IPS DF 6.9 (cell line): ENCODE measurements at regions not wholly inside any gene's neighbourhood (a gene's known extent, or its start where the extent isn't known, plus 50 kb on each side); places are given as distances from the start of the nearest gene placed in this dataset.
"Not testable (repeated sequence)": the region's sequence is repeated elsewhere in the genome, so short reads cannot be mapped to it uniquely, and the experiment has no call there.

Experiments used
- DNase-seq: peaks from one replicate; pipeline ENCODE4 v3.0.0-alpha.2; 2013; ENCODE audit warnings: low read depth, low spot score
- H3K27ac ChIP-seq: one replicate; pipeline ENCODE4 v1.5.1; 2013; ENCODE audit warnings: low read length, control low read depth
- H3K27me3 ChIP-seq: 2 replicates; pipeline ENCODE4 v1.6.1; 2013; ENCODE audit warnings: mild to moderate bottlenecking, low read length; ENCODE audit not compliant: control insufficient read depth, insufficient read depth
- H3K36me3 ChIP-seq: 2 replicates; pipeline ENCODE4 v1.6.1; 2013; ENCODE audit warnings: low read length; ENCODE audit not compliant: control insufficient read depth, insufficient read depth
- H3K4me1 ChIP-seq: 2 replicates; pipeline ENCODE4 v1.6.1; 2013; ENCODE audit warnings: low read length; ENCODE audit not compliant: control insufficient read depth, insufficient read depth
- H3K4me3 ChIP-seq: 2 replicates; pipeline ENCODE4 v1.5.1; 2013; ENCODE audit warnings: mild to moderate bottlenecking, low read length
- H3K9me3 ChIP-seq: 2 replicates; pipeline ENCODE4 v1.6.1; 2013; ENCODE audit warnings: low read length, inconsistent platforms; ENCODE audit not compliant: control insufficient read depth, insufficient read depth
- WGBS: extraction: QIAGEN DNeasy Blood & Tissue Kit; methylation state at CpG from one replicate; pipeline ENCODE4 v1.1.7; 2013; ENCODE audit warnings: mixed read lengths, missing lambda C conversion rate; ENCODE audit not compliant: insufficient read length, insufficient coverage; 5-methylcytosine and 5-hydroxymethylcytosine counted together

DNA sequence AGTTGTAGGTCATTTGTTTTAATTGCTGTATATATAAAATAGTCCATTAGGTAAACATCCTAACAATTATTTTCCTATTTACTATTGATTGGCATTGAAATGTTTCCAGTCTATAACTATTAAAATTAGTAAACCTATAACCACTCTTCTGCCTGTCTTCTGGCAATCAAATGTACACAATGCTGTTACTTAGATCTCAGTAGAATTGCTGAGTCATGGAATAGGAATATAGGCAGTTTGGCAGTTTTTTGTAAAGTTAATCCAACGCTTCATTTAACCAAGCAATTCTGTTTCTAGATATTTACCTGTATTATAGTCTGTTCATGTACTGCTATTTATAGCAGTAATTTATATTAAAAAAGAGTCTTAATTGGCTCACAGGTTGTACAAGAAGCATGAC lies 518.1 kb downstream of the DCDC2C start:
- WGBS: no CpG with 5 or more reads among the region's 1 CpG
- DNase-seq: no peak
- H3K4me3 ChIP-seq: no peak overlapping the region

DNA sequence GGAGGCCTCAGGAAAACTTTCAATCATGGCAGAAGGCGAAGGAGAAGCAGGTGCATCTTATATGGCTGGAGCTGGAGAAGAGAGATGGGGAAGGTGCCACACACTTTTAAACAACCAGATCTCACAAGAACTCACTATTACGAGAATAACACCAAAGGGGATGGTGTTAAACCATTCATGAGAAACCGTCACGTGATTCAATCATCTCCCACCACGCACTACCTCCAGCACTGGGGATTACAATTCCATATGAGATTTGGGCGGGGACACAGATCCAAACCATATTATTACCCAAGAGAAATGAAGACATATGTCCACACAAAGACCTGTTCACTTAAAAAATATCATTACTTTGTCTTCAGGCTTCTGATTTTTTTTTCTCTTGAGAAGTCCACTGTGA lies 518.5 kb downstream of the DCDC2C start:
- no peaks in the 10 kb centered on the region for H3K36me3 ChIP-seq
- DNase-seq: no peak
- no peaks in the 10 kb centered on the region for H3K4me1 ChIP-seq
- no peaks in the 10 kb centered on the region for H3K27me3 ChIP-seq
- no peak overlapping the region for H3K4me3 ChIP-seq
- WGBS: no CpG with 5 or more reads among the region's 6 CpGs
- H3K27ac ChIP-seq: no peak overlapping the region
- H3K9me3 ChIP-seq: no peaks in the 10 kb centered on the region

More for the DNA sequence above, 518.1 kb downstream of the DCDC2C start:
- Histone ChIP-seq H3K36me3 (no peaks in the 10 kb centered on the region), H3K9me3 (no peaks in the 10 kb centered on the region), H3K27me3 (no peaks in the 10 kb centered on the region), H3K4me1 (no peaks in the 10 kb centered on the region), H3K27ac (no peak overlapping the region)

DNA sequence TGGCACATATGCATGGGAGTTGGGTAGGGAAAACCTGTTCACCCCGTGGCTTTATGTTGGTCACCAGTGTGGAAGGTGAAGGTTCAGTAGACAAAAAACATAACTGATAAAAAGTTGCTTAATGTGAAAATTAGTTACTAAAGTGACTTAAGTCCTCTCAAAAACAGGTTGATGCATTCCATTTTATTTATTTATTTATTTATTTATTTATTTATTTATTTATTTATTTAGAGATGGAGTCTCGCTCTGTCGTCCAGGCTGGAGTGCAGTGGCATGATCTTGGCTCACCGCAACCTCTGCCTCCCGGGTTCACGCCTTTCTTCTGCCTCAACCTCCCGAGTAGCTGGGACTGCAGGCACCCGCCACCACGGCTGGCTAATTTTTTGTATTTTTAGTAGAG lies 541.0 kb downstream of the DCDC2C start:
- not testable (repeated sequence) for H3K27ac ChIP-seq, H3K27me3 ChIP-seq, H3K4me1 ChIP-seq, H3K9me3 ChIP-seq, DNase-seq, H3K4me3 ChIP-seq, H3K36me3 ChIP-seq
- WGBS: no CpG with 5 or more reads among the region's 9 CpGs

DNA sequence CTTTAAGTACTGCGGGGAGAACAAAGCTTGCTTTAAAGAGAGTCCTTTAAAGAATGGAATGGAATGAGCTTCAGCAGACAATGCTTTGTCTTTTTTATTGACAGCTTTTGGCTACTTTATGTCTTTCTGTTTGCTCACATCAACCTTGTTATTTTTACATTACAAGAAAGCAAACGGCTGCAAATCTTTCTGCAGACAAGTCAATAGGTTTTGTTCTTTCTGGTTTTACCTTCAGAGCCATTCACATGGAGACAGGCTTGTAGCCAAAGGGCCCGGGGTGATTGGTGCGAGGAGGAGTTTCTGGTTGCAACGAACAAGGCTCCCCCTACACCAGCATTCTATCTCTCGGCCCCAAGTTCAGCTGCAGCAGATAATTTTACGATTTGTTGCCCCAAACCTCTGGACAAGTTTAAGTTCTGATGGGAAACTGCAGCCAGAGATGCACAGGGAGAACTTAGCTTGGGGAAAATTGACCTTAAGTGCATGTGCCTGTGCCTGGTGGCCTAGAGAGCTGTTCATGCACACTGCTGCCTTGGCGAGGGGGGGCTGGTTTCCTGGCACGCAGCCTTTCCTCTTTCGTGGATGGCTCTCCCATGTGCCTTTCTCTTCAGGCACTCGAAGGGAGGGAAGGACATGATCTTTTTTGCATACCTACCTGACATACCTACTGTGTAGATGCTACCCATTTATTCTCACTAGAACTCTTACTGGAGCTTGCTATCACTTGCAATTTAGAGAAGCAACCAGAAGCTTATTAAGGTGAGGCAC lies 543.2 kb downstream of the DCDC2C start:
- Histone ChIP-seq H3K36me3 (peaks cover 3% of the 10 kb centered on the region; the same call in 1 of the 2 replicates), H3K9me3 (no peaks in the 10 kb centered on the region), H3K27me3 (no peaks in the 10 kb centered on the region), H3K27ac (no peak overlapping the region), H3K4me1 (peaks cover 8% of the 10 kb centered on the region), H3K4me3 (no peak overlapping the region)
- WGBS: no CpG with 5 or more reads among the region's 11 CpGs
- DNase-seq: no peak

DNA sequence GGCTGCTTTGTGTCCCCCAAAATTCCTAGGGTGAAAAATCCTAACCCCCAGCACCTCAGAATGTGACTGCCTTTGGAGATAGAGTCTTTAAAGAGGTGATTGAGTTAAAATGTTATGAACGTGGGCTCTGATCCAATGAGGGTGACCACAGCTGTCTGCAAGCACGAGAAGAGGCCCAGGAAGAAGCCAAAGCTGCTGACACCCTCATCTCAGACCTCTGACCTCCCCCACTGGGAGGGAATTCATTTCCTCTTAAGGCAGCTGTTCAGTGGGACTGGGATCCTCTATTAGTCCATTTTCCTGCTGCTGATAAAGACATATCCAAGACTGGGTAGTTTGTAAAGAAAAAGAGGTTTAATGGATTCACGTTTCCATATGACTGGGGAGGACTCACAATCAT lies 544.4 kb downstream of the DCDC2C start:
- Histone ChIP-seq H3K27ac (no peak overlapping the region), H3K4me1 (peaks cover 8% of the 10 kb centered on the region), H3K4me3 (no peak overlapping the region), H3K27me3 (no peaks in the 10 kb centered on the region), H3K9me3 (no peaks in the 10 kb centered on the region), H3K36me3 (peaks cover 3% of the 10 kb centered on the region; the same call in 1 of the 2 replicates)
- DNase-seq: no peak
- WGBS: no CpG with 5 or more reads among the region's 3 CpGs

DNA sequence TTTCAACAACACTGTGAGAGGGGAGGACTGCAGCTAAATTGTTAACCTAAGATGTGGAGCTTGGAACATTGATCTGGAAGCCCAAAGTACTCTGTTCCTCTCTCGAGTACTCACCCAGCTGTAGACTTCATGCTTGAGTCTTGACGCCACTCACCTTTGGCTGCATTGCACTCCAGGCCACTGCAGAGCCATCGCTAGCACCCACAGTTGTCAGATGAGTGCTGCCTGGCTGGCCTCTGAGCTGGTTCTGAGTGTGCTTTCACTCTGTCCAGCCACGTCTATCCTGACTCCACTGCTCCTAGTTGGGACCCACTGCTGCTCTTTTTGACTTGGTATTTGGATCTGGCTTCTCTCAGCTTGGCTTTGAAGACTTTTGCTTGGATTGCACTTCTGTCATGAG lies 552.1 kb downstream of the DCDC2C start:
- Histone ChIP-seq H3K27ac (no peak overlapping the region), H3K4me3 (no peak overlapping the region), H3K9me3 (no peaks in the 10 kb centered on the region), H3K27me3 (no peaks in the 10 kb centered on the region), H3K4me1 (no peaks in the 10 kb centered on the region), H3K36me3 (no peaks in the 10 kb centered on the region)
- WGBS: no CpG with 5 or more reads among the region's 4 CpGs
- no peak for DNase-seq

DNA sequence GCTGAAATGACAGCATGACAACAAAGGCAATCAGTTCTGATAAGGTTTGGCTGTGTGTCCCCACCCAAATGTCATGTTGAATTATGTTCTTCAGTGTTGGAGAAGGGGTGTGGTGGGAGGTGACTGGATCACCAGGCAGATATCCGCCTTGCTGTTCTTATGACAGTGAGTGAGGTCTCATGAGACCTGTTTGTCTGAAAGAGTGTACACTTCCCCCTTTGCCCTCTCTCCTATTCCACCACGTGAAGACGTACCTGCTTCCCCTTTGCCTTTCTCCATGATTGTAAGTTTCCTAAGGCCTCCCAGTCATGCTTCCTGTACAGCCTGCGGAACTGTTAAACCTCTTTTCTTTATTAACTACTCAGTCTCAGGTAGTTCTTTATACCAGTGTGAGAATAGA lies 553.0 kb downstream of the DCDC2C start:
- no CpG with 5 or more reads among the region's 4 CpGs for WGBS
- DNase-seq: no peak
- Histone ChIP-seq H3K4me1 (no peaks in the 10 kb centered on the region), H3K4me3 (no peak overlapping the region), H3K9me3 (no peaks in the 10 kb centered on the region), H3K27ac (no peak overlapping the region), H3K27me3 (no peaks in the 10 kb centered on the region), H3K36me3 (no peaks in the 10 kb centered on the region)

DNA sequence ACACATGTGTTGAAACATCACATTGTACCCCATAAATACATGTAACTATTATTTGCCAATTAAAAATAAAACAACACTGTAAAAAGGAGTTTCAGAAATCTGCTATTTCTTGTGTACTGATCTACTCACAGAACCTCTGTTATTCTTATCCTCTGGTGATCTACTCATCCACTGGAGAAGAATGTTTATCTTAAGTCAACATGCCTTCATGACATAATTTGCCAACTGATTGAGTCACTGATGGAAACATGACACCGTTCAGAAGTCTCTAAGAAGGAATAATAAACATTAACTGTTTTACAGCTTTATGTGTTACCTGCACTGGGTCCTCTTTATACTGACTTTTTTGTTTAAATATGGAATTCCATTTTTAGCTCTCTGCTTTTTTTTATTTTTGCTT lies 555.2 kb downstream of the DCDC2C start:
- no peak overlapping the region for H3K4me3 ChIP-seq
- WGBS: no CpG with 5 or more reads among the region's 1 CpG
- no peaks in the 10 kb centered on the region; the same call in 1 of the 2 replicates for H3K4me1 ChIP-seq
- no peaks in the 10 kb centered on the region for H3K9me3 ChIP-seq
- H3K27ac ChIP-seq: no peak overlapping the region
- no peak for DNase-seq
- H3K27me3 ChIP-seq: no peaks in the 10 kb centered on the region
- no peaks in the 10 kb centered on the region for H3K36me3 ChIP-seq

DNA sequence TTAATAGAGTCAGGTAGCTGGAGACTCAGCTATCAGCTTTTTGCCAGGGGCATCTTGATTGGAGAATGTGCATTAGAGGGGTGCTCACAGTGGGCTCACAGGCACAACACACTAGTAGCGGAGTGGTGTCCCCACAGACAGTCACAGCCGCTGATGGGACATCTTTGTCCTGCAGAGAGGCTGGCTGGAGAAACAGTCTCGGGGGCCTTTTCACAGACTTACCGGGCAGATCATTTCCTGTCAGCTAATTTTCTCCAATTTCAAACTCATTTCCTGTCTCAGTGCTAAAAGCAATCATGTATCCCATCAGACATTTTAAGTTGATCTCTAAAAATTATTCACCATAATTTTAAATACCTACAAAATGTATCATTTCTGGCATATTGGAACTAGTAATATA lies 562.6 kb downstream of the DCDC2C start:
- Histone ChIP-seq H3K4me1 (no peaks in the 10 kb centered on the region; the same call in 1 of the 2 replicates), H3K27me3 (no peaks in the 10 kb centered on the region), H3K4me3 (no peak overlapping the region), H3K27ac (no peak overlapping the region), H3K36me3 (no peaks in the 10 kb centered on the region), H3K9me3 (no peaks in the 10 kb centered on the region)
- no CpG with 5 or more reads among the region's 4 CpGs for WGBS
- DNase-seq: no peak

DNA sequence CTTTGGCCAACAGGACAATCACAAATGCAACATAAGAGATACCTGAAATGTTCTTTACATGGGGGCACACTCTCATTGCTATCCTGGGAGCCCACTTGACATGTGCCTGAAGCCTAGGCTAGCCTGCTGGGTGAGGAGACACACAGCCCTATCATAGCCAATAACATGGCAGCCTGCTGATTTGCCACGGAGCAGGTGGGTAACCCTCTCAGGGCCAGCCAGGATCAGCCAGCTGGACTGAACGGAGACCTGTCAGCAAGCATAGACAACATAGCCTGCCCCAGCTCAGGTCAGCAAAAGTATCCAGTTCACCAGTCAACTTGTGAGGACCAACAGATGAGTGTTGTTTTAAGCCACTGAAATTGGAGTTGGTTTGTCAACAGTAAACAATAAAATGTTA lies 566.5 kb downstream of the DCDC2C start:
- H3K4me3 ChIP-seq: no peak overlapping the region
- WGBS: no CpG with 5 or more reads among the region's 2 CpGs
- H3K27me3 ChIP-seq: no peaks in the 10 kb centered on the region
- H3K4me1 ChIP-seq: no peaks in the 10 kb centered on the region
- no peak for DNase-seq
- no peaks in the 10 kb centered on the region for H3K9me3 ChIP-seq
- H3K27ac ChIP-seq: no peak overlapping the region
- no peaks in the 10 kb centered on the region for H3K36me3 ChIP-seq

DNA sequence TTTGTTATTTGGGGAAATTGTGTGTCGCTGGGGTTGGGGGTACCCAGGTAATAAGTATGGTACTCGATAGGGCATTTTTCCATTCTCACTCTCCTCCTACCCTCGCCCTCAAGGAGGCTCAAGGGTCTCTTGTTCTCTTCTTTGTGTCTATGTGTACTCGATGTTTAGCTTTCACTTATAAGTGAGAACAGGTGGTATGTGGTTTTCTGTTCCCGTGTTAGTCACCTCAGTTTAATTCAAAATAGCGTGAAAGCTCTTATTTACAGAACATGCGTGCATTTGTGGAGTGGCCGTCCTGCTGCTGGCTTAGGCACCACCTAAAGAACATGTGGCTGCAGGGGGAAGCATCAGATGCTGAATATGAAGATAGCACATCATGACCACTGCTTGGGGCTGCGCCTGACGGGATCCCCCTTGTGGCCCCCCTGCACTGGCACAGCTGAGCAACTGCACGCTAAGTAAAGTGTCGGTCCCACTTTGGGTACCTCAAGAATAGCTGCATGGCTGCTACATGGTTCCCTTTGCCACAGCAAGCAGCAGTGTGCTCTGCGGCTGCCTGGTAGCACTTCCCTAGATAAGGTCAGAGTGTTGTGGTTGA lies 569.0 kb downstream of the DCDC2C start:
- no peak for DNase-seq

More for the DNA sequence above, 569.0 kb downstream of the DCDC2C start:
- Histone ChIP-seq H3K9me3 (no peaks in the 10 kb centered on the region), H3K4me3 (no peak overlapping the region), H3K4me1 (no peaks in the 10 kb centered on the region), H3K36me3 (no peaks in the 10 kb centered on the region), H3K27ac (no peak overlapping the region), H3K27me3 (no peaks in the 10 kb centered on the region)
- no CpG with 5 or more reads among the region's 13 CpGs for WGBS
